Fibroblast of peridontal ligament (primary cell): ENCODE measurements at regions not wholly inside any gene's neighbourhood (a gene's known extent, or its start where the extent isn't known, plus 50 kb on each side); places are given as distances from the start of the nearest gene placed in this dataset.

ENCODE experiments used
- DNase-seq: peaks from one replicate; pipeline ENCODE4 v3.0.0-alpha.2; 2010; ENCODE audit errors: extremely low read depth

DNA sequence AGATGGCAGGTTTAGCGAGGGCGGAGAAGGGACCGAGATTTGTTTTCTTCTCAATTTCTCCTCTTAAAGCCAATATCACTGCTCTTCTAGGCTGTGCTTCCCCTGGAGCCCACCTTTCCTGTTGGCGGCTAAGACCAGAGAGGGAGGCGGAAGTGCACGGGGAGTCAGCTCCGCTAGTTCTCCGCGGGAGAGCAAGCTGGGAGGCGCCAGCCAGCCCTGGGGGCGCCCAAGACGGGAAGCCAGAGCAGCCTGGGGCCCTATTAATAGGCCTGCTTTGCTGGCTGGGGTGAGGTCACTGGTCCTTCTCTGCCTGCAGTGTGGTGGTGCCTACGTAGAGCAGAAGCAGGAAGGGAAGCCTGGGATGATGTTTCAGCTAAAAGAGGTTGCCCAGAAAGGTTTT lies 61.6 kb downstream of the LSM5 start:
- no peak for DNase-seq

GRCh38 chr7:32427769-32428291 lies 62.4 kb downstream of the LSM5 start:
- peak; percentile 59 for DNase-seq

- no peak for DNase-seq
These were observed 73.3 kb downstream of the LSM5 start for GRCh38 chr7:32416846-32417245.

GRCh38 chr7:32415936-32416335 lies 74.2 kb downstream of the LSM5 start:
- DNase-seq: no peak

DNA sequence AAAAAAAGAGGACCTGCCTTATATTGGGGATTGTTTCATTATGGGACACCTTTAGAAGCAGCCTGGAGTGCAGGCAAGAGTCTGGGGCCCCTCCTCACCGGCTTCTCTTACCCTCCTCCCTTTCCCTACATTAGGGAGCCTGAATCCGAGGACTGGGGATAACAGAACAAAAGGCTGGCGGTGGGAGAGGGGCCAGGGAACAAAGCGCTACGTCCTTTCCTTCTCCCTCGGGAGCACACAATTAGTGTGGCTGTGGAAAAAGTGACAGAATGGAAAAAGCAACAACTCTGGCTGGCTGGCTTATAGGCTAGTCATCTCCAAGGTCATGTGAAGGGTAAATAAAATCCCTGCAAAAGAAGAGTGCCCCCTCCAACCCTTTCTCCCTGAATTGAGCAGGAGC lies 74.7 kb downstream of the LSM5 start:
- no peak for DNase-seq

DNA sequence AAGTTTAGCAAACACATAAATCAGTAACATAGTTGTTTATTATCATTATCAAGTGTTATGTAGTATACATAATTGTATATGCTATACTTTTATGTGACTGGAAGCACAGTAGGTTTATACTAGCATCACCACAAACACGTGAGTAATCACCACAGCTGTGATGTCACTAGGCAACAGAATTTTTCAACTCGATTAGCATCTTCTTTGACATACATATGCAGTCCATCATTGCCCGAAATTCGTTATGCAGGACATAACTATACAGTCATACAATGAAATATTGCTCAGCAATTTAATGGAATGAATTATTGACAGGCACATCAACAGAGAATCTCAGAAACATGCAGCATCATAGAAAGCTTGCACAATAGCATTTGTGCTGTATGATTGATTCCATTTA lies 77.7 kb downstream of the LSM5 start:
- no peak for DNase-seq

GRCh38 chr7:32410545-32410944 lies 79.6 kb downstream of the LSM5 start:
- DNase-seq: no peak

- no peak for DNase-seq
These were observed 83.8 kb downstream of the LSM5 start for GRCh38 chr7:32406386-32406785.

GRCh38 chr7:32403463-32404229 lies 86.5 kb downstream of the LSM5 start:
- DNase-seq: no peak

DNA sequence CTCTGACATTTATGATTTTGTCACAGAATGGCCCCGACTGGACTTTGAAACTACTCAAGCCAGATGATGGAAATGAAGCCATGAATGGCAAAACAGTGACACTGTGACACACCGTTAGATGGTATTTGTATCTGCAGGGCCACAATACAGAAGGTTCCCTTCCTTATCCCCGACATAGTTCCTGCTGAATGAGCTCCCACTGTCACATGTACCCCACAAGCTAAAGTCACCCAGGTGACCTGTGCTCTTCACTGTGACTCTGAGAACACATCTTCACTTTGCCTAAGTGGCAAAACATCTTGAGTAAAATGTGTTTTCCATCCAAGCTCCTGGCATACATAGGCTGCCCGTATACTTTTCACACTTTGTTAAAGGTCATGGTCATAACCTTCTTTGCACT lies 89.5 kb downstream of the LSM5 start:
- DNase-seq: no peak

GRCh38 chr7:32399311-32399710 lies 90.9 kb downstream of the LSM5 start:
- DNase-seq: no peak

DNA sequence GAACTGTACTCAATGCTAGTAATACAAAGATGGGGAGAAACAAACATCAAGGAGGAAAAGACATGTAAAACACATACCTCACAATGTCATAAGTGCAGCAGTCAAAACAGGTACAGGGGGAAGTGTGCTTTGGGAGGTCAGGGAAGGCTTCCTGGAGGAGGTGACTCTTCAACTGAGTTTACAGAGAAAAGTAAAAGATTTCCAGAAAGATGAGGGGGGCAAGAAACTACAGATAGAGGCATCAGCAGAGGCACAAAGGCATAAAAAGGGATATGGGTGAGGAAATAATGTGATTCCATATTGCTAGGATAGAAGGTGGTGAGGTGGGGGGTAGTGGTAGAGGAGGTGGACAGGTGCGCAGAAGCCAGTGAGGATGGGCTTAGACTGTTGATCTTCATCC lies 95.0 kb downstream of the LSM5 start:
- DNase-seq: no peak

- no peak for DNase-seq
These were observed 96.3 kb downstream of the LSM5 start for GRCh38 chr7:32393861-32394260.

DNA sequence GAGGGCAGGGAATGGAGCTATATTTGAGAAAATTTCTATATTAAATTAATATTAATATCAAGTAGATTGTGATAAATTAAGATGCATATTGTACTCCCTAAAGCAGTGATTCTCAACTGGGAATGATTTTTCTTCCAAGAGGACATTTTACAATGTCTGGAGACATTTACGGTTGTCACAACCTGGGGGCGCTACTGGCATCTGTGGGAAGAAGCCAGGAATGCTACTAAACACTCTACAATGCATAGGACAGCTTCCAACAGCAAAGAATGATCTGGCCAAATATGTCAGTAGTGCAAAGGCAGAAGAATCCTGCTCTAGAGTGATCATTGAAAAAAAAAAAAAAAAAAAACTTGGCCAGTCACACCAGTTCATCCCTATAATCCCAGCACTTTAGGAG lies 100.0 kb downstream of the LSM5 start:
- no peak for DNase-seq

- DNase-seq: no peak
These were observed 104.7 kb downstream of the LSM5 start for GRCh38 chr7:32385316-32385956.

DNA sequence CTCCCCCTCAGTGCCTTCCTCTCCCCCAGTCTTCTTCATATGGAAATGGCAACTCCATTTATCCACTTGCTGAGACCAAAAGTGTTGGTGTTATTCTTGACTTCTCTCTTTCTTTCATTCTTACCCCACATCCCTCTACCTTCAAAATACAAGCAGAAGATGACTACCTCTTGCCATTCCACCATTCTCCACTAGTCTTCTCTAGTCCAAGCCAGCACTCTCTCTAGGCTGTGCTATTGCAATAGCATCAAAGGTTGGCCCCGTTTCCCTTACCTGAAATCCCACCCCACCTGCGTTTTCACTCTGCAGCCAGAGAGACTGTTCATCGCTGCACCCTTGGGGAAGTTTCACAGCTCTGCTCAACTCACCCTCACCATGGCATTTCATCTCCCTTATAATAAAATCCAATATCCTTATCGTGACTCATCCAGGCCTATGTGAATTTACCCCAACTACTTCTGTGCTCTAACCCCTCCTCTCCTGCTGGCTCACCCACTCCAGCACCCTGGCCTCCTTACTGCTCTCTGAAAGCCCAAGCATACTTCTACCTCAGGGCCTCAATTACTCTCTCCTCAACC lies 109.1 kb downstream of the LSM5 start:
- DNase-seq: no peak

DNA sequence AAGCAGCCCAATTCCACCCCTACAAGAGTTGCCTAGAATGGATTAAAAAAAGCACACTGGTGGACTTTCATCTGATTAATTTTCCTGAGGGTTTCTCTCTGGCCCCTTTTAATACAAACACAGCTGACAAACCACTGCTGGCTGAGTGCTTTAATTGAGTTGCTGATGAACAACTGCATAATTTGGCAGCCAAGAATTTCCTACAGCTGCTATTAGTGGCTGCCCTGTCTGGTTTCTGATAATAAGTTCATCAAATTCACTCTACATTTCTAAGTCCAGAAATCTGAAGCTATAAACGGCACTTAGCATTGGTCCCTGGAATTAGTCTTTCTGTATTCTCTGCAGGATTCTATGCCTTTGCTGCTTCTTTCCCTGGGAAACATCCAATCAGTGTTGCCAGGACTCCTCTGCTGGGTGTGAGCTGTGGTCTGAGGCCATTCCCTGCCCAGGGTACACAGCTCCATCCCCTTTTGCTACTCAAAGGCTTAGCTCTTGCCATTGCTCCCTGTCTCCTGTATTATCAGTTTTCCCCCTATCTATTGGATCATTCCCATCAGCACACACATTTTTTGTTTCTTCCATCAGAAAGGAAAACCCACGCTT lies 110.6 kb downstream of the LSM5 start:
- DNase-seq: no peak

DNA sequence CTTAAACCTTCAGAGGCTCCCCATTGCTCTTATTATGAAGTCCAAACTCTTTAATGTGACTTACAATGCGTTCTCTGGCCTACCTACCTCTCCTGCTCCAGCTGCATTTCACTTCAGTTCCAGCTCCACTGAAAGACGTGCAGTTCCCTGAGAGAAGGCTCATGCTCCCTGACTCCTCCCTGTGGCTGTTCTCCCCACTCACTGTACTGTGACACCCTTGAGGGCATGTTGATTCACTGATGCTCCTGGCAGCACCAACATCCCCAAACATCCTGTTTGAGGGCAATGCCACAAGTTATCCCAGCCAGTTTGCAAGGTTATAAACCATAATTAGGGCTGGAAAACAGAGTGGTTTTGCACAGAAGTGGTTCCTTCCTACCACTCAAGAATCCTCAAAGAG lies 111.2 kb downstream of the LSM5 start:
- no peak for DNase-seq

DNA sequence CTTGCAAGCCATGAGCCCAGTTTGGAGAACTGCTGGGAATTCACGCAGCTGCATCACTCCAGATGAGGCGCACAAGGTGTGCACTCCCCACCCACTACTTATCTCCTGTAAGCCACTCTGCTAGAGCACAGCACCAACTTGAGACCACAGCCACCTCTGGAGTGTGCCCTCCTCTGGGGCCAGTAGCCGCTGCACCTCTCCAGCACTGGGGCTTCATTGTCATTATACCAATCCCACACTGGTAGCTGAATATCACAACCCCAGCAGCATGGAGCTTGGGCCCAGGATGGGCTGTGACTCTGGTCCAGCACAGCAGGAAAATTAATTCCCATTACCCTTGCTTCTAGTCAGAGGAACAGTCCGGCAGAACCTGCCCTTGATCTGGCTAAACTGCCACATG lies 125.6 kb downstream of the LSM5 start:
- DNase-seq: no peak

DNA sequence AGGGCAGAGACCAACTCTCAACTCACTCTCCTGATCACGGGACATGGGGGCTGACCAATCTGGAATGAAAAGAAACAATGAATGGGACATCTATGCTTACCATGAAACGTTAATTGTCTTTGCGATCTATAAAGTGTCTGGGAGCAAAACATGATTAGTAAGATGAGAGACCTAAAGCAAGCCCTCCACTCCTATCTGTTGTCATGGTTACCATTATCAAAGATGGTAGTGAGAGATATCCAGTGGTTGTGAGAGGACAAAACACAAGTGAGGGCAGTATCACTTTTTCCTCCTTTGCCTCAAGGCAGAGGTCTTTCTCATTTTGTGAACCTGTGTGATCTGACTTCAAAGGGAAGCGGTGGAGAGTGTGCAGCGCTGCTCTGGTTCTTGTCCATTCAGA lies 130.1 kb downstream of the LSM5 start:
- DNase-seq: no peak

DNA sequence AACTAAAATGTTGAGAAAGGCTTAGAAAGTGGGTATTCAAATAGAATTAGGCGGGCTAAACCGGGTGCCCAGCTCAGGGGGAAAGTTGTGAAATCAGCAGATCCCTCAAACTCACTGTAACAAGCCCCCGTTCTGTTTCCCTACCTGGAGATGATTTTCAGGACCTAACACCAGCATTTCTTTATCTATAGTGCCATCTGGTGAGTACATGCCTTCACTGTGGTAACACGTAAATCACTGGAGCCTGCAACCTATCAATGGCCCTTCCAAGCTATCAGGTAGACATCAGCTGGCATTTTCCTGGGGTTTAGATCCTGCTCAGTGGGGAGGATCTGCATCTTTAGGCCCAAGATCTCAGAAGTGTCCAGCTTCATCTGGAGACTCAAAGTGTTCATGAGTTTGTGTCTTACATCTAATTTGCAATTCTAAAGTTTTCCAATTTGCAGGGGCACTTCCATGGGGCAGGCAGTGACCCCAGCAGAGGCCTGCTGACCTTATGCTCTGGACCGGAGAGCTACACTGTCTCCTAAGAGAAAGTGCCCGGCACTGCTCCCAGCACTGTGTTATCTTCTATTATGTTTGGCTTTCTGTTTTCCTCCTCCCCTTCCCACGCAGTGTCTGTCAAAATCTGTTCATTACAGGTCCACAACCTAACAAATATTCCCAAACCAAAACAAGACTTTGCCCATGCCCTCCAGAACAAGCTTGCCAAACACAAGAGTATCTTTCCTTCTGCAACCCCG lies 132.5 kb downstream of the LSM5 start:
- DNase-seq: no peak

- no peak for DNase-seq
These were observed 142.8 kb downstream of the LSM5 start for GRCh38 chr7:32347244-32347828.
